ENCODE measurements at regions not wholly inside any gene's neighbourhood (a gene's known extent, or its start where the extent isn't known, plus 50 kb on each side); places are given as distances from the start of the nearest gene placed in this dataset.

DNA sequence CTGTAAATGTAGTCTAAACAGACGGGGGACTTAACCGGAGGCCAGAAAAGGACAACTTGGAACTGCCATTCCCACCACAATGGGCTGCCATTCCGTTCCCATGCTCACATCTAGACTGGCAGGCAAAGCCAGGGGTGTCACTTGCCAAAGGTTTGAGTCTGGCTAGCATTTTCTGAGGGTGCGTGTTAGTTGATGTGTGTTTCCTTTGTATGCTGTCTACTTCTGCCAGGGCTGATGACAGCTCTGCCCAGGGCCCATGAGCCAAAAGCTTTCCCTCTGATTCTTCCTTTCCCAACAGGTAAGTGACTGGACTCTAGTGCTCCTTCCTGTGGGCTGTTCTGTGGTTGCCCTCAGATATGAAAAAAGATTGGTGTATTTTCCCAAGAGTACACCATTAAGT lies 68.0 kb downstream of the ZNF608 start:
- TF ChIP-seq, protein P1, sequence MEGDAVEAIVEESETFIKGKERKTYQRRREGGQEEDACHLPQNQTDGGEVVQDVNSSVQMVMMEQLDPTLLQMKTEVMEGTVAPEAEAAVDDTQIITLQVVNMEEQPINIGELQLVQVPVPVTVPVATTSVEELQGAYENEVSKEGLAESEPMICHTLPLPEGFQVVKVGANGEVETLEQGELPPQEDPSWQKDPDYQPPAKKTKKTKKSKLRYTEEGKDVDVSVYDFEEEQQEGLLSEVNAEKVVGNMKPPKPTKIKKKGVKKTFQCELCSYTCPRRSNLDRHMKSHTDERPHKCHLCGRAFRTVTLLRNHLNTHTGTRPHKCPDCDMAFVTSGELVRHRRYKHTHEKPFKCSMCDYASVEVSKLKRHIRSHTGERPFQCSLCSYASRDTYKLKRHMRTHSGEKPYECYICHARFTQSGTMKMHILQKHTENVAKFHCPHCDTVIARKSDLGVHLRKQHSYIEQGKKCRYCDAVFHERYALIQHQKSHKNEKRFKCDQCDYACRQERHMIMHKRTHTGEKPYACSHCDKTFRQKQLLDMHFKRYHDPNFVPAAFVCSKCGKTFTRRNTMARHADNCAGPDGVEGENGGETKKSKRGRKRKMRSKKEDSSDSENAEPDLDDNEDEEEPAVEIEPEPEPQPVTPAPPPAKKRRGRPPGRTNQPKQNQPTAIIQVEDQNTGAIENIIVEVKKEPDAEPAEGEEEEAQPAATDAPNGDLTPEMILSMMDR (IDR thresholded peaks at IDR 0.05), result no peak
- TF ChIP-seq POLR2A (IDR thresholded peaks at IDR 0.05), result no peak
